ENCODE measurements at regions not wholly inside any gene's neighbourhood (a gene's known extent, or its start where the extent isn't known, plus 50 kb on each side); places are given as distances from the start of the nearest gene placed in this dataset.
"Not testable (repeated sequence)": the region's sequence is repeated elsewhere in the genome, so short reads cannot be mapped to it uniquely, and the experiment has no call there.

GRCh38 chr3:147099076-147099475 lies 307.3 kb downstream of the ZIC4 start:
- no peak for DNase-seq
- no peaks in the 10 kb centered on the region for H3K4me1 Mint-ChIP-seq
- peaks cover 22% of the 10 kb centered on the region for H3K9me3 Mint-ChIP-seq
- H3K36me3 Mint-ChIP-seq (ENCODE audit: low read depth), result peaks cover 4% of the 10 kb centered on the region
- H3K4me3 Mint-ChIP-seq, result no peak overlapping the region
- no peak overlapping the region for H3K27ac Mint-ChIP-seq
- H3K27me3 Mint-ChIP-seq (ENCODE audit: low read depth, poor library complexity), result no peaks in the 10 kb centered on the region
- TF ChIP-seq, protein P1, sequence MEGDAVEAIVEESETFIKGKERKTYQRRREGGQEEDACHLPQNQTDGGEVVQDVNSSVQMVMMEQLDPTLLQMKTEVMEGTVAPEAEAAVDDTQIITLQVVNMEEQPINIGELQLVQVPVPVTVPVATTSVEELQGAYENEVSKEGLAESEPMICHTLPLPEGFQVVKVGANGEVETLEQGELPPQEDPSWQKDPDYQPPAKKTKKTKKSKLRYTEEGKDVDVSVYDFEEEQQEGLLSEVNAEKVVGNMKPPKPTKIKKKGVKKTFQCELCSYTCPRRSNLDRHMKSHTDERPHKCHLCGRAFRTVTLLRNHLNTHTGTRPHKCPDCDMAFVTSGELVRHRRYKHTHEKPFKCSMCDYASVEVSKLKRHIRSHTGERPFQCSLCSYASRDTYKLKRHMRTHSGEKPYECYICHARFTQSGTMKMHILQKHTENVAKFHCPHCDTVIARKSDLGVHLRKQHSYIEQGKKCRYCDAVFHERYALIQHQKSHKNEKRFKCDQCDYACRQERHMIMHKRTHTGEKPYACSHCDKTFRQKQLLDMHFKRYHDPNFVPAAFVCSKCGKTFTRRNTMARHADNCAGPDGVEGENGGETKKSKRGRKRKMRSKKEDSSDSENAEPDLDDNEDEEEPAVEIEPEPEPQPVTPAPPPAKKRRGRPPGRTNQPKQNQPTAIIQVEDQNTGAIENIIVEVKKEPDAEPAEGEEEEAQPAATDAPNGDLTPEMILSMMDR (IDR thresholded peaks at IDR 0.05), result no peak

GRCh38 chr3:147090461-147090860 lies 315.9 kb downstream of the ZIC4 start:
- Mint-ChIP-seq H3K9me3 (peaks cover 2% of the 10 kb centered on the region), H3K27ac (no peak overlapping the region), H3K4me3 (no peak overlapping the region), H3K4me1 (peaks cover 8% of the 10 kb centered on the region), H3K27me3 (ENCODE audit: low read depth, poor library complexity) (no peaks in the 10 kb centered on the region), H3K36me3 (ENCODE audit: low read depth) (no peaks in the 10 kb centered on the region)
- TF ChIP-seq, protein P1 (IDR thresholded peaks at IDR 0.05), result no peak
- no peak for DNase-seq

DNA sequence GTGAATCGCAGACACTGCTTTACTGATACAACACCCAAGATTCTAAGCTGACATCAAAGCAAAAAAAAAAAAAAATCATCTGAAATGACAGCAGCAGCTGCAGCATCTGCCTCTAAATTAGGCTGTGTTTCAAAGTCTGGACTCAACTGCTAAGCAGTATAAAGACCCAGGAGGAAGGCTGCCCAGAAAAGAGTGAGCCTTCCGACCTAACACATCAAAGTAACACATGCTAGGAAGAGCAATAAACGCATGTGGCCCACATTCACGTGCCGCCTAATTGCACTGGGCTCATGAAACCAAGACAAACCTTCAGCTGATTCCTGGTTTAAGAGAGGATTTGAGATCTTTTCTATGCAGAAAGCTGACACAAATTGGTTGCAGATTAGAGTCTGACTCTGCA lies 317.1 kb downstream of the ZIC4 start:
- TF ChIP-seq, protein P1 (IDR thresholded peaks at IDR 0.05), result no peak
- no peaks in the 10 kb centered on the region for H3K27me3 Mint-ChIP-seq (ENCODE audit: low read depth, poor library complexity)
- no peaks in the 10 kb centered on the region for H3K9me3 Mint-ChIP-seq
- peaks cover 8% of the 10 kb centered on the region for H3K4me1 Mint-ChIP-seq
- H3K36me3 Mint-ChIP-seq (ENCODE audit: low read depth), result no peaks in the 10 kb centered on the region
- peak; percentile 2 for DNase-seq
- no peak overlapping the region for H3K27ac Mint-ChIP-seq
- no peak overlapping the region for H3K4me3 Mint-ChIP-seq

GRCh38 chr3:147059500-147059899 lies 346.8 kb downstream of the ZIC4 start:
- H3K27ac Mint-ChIP-seq; H3K27me3 Mint-ChIP-seq (ENCODE audit: low read depth, poor library complexity); DNase-seq; H3K4me3 Mint-ChIP-seq; H3K36me3 Mint-ChIP-seq (ENCODE audit: low read depth); H3K4me1 Mint-ChIP-seq: not testable (repeated sequence)
- peaks cover 19% of the 10 kb centered on the region for H3K9me3 Mint-ChIP-seq

GRCh38 chr3:147049821-147050220 lies 356.5 kb downstream of the ZIC4 start:
- Mint-ChIP-seq H3K36me3 (ENCODE audit: low read depth) (no peaks in the 10 kb centered on the region), H3K9me3 (peaks cover 8% of the 10 kb centered on the region), H3K4me3 (no peak overlapping the region), H3K4me1 (peaks cover 11% of the 10 kb centered on the region), H3K27me3 (ENCODE audit: low read depth, poor library complexity) (no peaks in the 10 kb centered on the region), H3K27ac (peak overlapping the region; percentile 53)
- TF ChIP-seq, protein P1 (IDR thresholded peaks at IDR 0.05), result no peak
- DNase-seq, result no peak

GRCh38 chr3:147049305-147049704 lies 357.0 kb downstream of the ZIC4 start:
- Mint-ChIP-seq H3K27ac (peak overlapping the region; percentile 53), H3K27me3 (ENCODE audit: low read depth, poor library complexity) (no peaks in the 10 kb centered on the region), H3K9me3 (peaks cover 4% of the 10 kb centered on the region), H3K36me3 (ENCODE audit: low read depth) (no peaks in the 10 kb centered on the region), H3K4me3 (no peak overlapping the region), H3K4me1 (peaks cover 11% of the 10 kb centered on the region)
- TF ChIP-seq, protein P1 (IDR thresholded peaks at IDR 0.05), result no peak
- DNase-seq, result no peak

All from nephron progenitor cell (in vitro differentiated cells).